PFSK-1 (cell line): ENCODE measurements at regions not wholly inside any gene's neighbourhood (a gene's known extent, or its start where the extent isn't known, plus 50 kb on each side); places are given as distances from the start of the nearest gene placed in this dataset.

Experiments used
- FOXP2 ChIP-seq: optimal IDR thresholded peaks from 2 replicates; pipeline ENCODE3; 2011; ENCODE audit warnings: borderline replicate concordance, control low read depth, inconsistent platforms; ENCODE audit not compliant: insufficient read depth; ENCODE audit errors: extremely low read length, extremely low read depth
- POLR2AphosphoS5 ChIP-seq: IDR thresholded peaks from 2 replicates; pipeline ENCODE4 v1.6.1; 2012; ENCODE audit warnings: low read depth, mild to moderate bottlenecking, control low read depth, low read length, moderate library complexity
- SIN3A ChIP-seq: IDR thresholded peaks from 2 replicates; pipeline ENCODE4 v1.6.1; 2012; ENCODE audit warnings: mild to moderate bottlenecking, low read length, moderate library complexity, borderline replicate concordance; ENCODE audit not compliant: insufficient read depth
- TAF1 ChIP-seq: IDR thresholded peaks from 2 replicates; pipeline ENCODE4 v1.6.1; 2012; ENCODE audit warnings: low read length, control low read depth, borderline replicate concordance; ENCODE audit not compliant: insufficient read depth
- TF ChIP-seq, protein P1 (sequence below), 2 experiments: IDR thresholded peaks; 2 replicates each; pipeline versions ENCODE4 v1.6.1 to v1.8.0; 2011 to 2012; ENCODE audit warnings: low read depth in 2 of 2, low read length in 2 of 2, control low read depth in 1 of 2, inconsistent platforms in 1 of 2, mild to moderate bottlenecking in 1 of 2, moderate library complexity in 1 of 2; ENCODE audit not compliant: insufficient read depth in 1 of 2

DNA sequence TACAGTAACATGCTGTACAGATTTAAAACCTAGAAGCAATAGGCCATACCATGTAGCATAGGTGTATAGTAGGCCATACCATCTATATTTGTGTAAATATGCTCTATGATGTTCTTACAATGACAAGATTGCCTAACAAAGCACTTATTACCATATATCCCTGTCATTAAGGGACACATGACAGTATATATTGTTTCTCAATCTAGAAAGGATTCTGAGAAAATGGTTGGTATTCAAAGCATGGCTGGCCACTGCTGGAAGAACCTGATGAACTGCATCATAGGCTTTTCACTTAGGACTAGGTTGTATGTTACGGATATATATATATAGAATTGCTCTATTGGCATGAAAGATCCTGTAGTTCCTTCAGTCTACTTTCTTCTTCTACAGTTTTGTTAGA is 125.2 kb upstream of the SLC38A2 start:
- no peak for TF ChIP-seq SIN3A
- TF ChIP-seq, protein P1, sequence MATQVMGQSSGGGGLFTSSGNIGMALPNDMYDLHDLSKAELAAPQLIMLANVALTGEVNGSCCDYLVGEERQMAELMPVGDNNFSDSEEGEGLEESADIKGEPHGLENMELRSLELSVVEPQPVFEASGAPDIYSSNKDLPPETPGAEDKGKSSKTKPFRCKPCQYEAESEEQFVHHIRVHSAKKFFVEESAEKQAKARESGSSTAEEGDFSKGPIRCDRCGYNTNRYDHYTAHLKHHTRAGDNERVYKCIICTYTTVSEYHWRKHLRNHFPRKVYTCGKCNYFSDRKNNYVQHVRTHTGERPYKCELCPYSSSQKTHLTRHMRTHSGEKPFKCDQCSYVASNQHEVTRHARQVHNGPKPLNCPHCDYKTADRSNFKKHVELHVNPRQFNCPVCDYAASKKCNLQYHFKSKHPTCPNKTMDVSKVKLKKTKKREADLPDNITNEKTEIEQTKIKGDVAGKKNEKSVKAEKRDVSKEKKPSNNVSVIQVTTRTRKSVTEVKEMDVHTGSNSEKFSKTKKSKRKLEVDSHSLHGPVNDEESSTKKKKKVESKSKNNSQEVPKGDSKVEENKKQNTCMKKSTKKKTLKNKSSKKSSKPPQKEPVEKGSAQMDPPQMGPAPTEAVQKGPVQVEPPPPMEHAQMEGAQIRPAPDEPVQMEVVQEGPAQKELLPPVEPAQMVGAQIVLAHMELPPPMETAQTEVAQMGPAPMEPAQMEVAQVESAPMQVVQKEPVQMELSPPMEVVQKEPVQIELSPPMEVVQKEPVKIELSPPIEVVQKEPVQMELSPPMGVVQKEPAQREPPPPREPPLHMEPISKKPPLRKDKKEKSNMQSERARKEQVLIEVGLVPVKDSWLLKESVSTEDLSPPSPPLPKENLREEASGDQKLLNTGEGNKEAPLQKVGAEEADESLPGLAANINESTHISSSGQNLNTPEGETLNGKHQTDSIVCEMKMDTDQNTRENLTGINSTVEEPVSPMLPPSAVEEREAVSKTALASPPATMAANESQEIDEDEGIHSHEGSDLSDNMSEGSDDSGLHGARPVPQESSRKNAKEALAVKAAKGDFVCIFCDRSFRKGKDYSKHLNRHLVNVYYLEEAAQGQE (IDR thresholded peaks at IDR 0.05; ENCODE audit: insufficient read depth in 1 of 2, low read depth in 2 of 2, low read length in 2 of 2): no peak
- TF ChIP-seq FOXP2: no peak
- no peak for TF ChIP-seq POLR2AphosphoS5
- no peak for TF ChIP-seq TAF1

DNA sequence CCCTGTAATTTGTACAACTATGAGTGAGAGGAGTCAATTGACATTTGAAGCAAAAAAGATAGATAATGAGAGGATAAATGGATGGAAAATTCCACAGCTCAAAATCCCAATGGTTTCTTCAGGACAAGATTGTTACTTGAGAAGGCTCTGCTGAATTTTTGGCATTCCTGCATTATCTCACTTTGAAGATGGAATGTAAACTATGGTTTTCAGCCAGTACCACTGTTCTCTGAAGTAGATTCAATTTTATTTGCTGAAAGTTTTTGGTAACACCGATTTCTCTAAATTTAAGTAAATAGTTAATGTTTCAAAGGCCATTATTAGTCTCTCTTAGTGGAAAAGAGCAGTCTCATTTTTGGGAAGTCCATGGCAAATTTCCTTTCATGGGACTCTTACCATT is 121.9 kb upstream of the SLC38A2 start:
- TF ChIP-seq TAF1 (no peak), SIN3A (no peak), POLR2AphosphoS5 (no peak), FOXP2 (no peak)
- TF ChIP-seq, protein P1 (IDR thresholded peaks at IDR 0.05; ENCODE audit: insufficient read depth in 1 of 2, low read depth in 2 of 2, low read length in 2 of 2): no peak

DNA sequence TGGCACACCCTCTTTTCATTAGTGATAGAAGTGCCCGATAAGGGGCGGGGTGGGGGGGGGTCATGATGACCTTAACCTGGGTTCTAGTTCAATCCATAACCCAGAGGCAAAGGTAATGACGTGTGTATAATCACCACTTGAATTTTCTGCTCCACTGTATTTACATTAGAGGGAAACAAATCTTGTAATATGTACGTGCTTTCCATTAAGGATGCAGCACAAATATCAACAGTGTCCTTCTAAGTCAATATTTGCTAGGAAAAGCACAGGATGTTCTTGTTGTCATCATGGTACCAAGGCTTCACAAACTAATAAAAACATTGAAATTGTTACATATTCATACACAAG is 121.2 kb upstream of the SLC38A2 start:
- no peak for TF ChIP-seq SIN3A
- TF ChIP-seq, protein P1 (IDR thresholded peaks at IDR 0.05; ENCODE audit: insufficient read depth in 1 of 2, low read depth in 2 of 2, low read length in 2 of 2): no peak
- TF ChIP-seq POLR2AphosphoS5: no peak
- TF ChIP-seq TAF1: no peak
- no peak for TF ChIP-seq FOXP2

DNA sequence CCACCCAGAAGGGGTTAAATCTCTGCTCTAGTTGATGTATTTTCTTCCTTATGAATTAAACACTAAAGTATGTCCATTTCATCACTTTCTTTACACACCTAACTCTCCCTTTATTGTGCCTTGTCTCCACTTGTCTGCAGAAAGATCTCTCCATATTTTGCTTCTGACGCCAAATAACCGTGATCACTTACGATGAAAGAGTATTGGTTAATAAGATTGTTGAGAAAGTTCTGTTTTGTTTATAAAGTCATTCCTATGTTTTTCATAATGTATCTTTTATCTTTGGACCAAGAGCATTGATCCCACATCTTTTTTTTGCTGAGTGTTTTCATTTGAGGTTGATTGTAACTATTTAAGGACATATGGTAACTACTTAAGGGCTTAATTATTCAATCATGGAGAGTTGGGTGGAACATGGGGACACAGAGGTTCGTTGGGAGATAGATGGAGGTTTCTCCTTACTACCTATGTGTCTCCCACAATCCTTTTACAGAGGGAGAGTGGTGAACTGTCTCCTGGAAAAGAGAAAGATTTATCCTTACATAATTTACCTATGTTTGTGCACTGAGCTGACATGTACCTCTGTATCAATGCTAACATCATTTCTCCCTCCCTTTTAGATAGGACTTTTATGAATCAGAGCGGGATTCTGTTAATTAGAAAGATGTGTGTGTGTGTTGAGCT is 120.7 kb upstream of the SLC38A2 start:
- TF ChIP-seq SIN3A (no peak), TAF1 (no peak), POLR2AphosphoS5 (no peak), FOXP2 (no peak)
- TF ChIP-seq, protein P1 (IDR thresholded peaks at IDR 0.05; ENCODE audit: insufficient read depth in 1 of 2, low read depth in 2 of 2, low read length in 2 of 2): no peak

DNA sequence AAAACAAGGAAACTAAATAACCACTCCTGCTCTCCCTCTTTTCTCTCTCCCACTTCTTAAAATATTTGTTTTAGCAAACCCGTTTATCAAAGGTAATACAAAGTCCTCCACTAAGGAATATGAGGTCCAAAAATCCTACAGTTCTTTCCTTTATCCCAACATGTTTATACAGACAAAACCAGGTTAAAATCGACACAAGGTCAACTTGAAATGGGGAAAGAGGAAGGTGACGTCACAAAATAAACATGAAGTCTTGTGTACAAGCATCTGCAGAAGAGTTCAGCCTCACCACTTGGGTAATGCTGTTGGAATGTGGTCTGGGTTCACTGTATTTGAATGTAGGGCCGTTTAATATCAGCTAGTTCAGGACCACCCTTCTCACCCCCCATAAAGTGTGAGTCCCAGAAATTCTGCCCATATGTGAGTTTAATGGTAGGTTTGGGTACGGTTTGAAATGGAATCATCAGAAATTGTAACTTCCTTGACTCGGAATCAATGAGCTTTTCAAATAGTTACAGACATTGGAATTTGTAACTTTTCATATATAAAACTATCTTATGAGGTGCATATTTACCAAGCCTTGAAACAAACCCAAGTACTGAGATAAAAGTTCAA is 120.0 kb upstream of the SLC38A2 start:
- TF ChIP-seq TAF1: no peak
- no peak for TF ChIP-seq POLR2AphosphoS5
- no peak for TF ChIP-seq SIN3A
- TF ChIP-seq, protein P1 (IDR thresholded peaks at IDR 0.05; ENCODE audit: insufficient read depth in 1 of 2, low read depth in 2 of 2, low read length in 2 of 2): no peak
- no peak for TF ChIP-seq FOXP2
